ENCODE measurements at regions not wholly inside any gene's neighbourhood (a gene's known extent, or its start where the extent isn't known, plus 50 kb on each side); places are given as distances from the start of the nearest gene placed in this dataset.

GRCh38 chr2:147548451-147548850 is 296.4 kb upstream of the ACVR2A start:
- no peak for DNase-seq

- no peak for DNase-seq
Measured at GRCh38 chr2:147547440-147547839, 297.4 kb upstream of the ACVR2A start.

DNA sequence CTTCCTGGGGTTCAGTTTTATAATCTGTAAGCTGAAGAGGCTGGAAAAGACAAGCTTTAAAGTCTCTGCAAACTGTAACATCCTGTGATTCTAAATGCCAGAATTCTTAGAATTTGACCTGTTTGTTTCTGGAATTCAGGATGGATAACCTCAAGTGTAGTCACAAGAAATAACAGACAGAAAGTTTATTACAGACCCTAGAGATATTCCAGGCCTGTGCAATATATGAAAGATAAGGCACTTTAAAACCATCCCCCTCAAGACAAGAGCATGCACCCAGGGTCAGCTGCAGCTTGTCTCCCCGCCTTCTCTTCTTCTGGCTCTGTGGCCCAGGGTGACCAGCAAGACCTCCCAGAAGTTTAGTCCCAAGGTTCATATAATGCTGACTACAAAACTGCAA is 298.7 kb upstream of the ACVR2A start:
- DNase-seq: no peak

DNA sequence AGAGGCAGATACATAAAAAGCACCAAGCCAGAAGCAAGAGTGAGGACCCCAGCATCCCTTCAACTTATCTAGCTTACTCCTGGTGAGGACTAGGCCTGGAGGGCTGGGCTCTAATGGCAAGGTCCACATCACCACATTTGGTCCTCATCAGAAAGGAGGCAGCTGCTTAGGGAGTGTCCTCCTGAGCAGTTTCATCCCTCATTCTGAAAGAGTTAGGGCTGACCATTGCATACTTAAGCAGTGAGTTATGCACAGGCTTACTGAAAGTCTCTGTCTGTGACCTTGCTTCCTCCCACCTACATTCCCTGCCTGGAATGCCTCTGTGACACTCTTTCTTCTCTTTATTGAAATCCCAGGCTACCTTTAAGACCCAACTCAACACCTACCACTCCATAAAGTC is 301.8 kb upstream of the ACVR2A start:
- DNase-seq: no peak

DNA sequence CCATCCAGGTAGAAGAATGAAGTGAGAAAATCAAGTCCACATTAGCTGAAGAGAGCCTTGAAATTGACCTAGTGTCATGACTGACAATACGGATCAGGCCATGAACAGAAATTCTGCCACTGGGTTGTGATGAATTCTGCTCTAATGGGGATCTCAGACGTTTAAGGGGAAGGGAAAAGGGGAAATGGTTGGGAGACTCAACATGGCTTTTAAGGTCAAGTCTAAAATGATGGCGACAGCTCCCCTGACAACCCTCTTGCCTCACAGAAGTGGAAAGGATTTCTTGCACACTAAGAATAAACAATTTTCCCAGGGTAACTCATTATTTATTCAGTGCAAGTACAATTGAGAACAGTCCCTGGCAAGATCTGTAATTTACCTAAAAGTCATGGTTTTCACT is 302.5 kb upstream of the ACVR2A start:
- no peak for DNase-seq

DNA sequence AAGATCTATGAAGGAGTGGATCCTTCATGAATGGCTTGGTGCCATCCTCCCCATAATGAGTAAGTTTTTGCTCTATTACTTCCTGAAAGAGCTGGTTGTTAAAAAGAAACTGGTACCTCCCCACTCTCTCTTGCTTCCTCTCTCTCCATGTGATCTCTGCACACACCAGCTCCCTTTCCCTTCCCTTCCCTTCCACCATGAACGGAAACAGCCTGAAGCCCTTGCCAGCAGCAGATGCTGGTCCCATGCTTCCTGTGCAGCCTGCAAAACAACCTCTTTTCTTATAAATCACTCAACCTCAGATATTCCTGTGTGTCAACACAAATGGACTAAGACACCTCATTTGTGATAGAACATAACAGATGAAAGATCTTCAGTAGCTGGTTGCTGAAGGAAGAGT is 303.5 kb upstream of the ACVR2A start:
- no peak for DNase-seq

DNA sequence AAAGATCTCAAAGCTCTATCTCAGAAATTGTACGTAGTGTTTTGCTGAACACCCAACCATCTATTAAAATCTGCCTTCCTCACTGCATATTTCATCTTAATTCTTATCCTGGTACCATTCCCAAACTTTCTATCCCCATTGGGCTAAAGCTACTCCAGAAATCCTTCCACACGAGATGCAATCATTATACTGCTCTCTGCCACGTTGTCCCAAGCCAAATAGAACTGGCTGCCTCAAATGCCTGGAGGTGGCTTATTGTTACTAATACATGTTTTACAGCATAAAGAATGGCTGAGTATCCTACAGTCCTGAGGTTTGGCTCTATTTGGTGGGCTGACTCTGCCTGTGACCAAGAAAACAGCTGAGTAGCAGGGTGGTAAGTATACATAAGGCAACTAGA is 306.0 kb upstream of the ACVR2A start:
- no peak for DNase-seq

- DNase-seq: no peak
Measured at GRCh38 chr2:147538088-147538487, 306.7 kb upstream of the ACVR2A start.

- no peak for DNase-seq
Measured at GRCh38 chr2:147531269-147531668, 313.6 kb upstream of the ACVR2A start.

DNA sequence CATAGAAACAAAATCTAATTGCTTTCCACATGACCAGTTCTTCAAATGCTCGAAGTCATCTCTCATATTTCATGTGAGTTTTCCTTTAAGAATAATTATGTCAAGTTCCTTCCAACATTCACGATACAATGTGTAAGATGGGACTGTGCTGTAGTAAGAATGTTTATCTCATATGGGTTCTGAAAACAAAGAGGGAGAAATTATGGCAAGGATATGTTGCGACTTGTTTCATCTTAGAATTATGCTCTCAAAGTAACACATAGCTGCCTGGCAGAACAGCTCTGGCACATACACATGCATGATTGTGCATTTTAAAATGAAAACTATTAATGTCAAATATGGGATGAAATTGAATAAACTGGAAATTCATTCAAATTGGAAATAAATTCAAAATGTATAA is 314.8 kb upstream of the ACVR2A start:
- no peak for DNase-seq

DNA sequence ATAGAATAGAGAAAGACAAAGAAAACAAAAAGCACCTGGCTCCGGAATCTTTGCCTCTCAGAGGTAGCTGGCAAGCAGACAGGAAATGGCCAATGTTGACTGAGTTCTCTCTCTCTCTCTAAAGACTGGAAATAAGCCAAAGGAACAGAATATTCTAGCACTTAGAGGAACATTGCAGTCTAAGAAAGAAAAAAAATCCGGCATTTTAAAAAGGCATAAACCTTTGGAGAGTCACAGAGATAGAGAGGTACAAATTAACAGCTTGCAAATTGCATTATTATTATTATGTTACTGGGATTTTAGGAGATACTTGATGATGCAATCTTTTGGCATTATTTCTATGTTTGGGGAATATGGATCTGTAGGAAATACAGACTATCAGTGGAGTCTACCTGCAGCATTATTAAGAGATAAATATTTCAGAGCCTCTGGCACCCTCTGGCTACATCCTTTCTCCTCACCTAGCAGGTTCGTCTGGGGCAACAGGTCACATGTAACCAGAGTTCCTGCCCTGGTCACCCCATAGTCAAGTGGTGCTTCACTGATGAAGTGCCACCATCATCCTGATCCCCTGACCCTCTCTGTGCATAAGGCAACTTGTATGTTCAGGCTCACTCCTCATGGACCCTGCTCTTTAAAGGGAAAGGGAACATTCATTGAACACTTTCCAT is 318.9 kb upstream of the ACVR2A start:
- no peak for DNase-seq

- DNase-seq: no peak
Measured at GRCh38 chr2:147524912-147525311, 319.9 kb upstream of the ACVR2A start.

- no peak for DNase-seq
Measured at GRCh38 chr2:147523415-147523814, 321.4 kb upstream of the ACVR2A start.

DNA sequence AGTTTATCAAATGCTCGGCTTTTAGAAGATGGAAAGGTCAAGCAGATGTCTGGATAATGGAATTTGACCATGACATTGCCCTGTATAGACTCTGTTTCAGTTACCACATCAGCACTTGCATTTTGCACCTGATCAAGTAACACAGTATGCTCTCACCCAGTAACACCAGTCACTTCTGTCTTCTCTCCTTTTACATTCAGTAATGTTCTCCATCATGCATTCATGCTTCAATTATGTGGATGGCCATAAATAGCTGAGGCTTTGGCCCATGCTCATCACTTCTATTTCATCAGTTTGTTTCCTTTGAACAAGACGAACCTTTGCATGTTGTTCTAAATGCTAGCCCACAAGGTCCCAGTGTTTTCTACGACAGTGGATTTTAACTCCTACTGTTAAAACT is 322.9 kb upstream of the ACVR2A start:
- DNase-seq: no peak

- no peak for DNase-seq
Measured at GRCh38 chr2:147520817-147521216, 324.0 kb upstream of the ACVR2A start.

DNA sequence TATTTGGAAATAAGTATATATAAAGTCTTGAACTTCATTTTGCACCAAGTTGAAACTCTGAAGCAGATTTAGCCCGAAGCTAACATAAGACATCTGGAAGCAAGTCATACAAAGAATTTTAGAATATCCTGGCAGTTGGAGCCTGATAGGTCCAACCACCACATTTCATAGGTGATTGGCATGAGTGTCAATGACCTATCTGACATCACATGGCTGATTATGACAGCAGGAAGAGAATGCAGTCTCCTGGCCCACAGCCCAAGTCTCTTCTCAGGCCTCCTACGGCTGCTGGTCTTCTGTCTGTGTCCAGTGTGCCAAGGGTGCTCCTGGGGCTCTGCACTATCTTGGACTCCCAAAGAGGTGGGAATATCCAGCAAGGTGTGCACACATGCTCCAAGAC is 325.7 kb upstream of the ACVR2A start:
- no peak for DNase-seq

GRCh38 chr2:147515213-147515612 is 329.6 kb upstream of the ACVR2A start:
- DNase-seq: no peak

- DNase-seq: no peak
Measured at GRCh38 chr2:147512206-147512605, 332.6 kb upstream of the ACVR2A start.

DNA sequence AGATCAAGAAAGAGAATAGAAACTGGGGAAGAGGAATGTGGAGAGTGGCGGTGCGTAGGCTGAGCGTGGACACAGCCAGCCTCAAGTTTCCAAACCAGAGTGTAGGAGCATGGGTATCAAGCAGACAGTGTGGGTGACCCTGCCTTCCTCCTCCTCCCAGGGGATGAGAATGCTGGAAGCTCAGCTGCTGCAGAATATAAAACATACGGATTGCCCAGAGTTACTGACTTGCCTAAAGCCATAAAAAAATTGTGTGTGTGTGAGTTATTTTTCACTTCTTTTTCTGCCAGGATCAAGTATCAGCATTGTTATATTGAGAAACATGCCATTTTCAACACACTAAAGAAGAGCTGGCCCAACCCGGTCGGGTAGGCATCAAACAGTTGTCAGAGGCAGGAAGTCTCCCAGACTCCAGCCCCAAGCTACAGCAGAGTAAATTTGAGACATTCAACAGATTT is 333.3 kb upstream of the ACVR2A start:
- peak; percentile 56 for DNase-seq

DNA sequence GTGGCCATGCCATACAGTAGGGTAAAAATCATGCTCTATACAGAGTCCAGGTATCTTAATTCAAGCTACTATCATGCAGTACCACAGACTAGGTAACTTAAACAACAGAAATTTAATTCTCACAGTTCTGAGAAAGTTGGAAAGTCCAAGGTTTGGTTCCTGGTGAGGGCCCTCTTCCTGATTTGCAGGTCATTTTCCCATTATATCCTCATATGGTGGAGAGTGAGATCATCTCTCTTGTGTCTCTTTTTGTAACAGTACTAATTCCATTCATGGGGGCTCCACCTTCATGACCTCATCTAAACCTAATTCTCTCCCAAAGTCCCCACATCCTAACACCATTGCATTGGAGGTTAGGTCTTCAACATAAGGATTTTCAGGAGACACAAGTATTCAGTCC is 335.0 kb upstream of the ACVR2A start:
- DNase-seq: no peak

GRCh38 chr2:147506889-147507288 is 337.9 kb upstream of the ACVR2A start:
- no peak for DNase-seq

DNA sequence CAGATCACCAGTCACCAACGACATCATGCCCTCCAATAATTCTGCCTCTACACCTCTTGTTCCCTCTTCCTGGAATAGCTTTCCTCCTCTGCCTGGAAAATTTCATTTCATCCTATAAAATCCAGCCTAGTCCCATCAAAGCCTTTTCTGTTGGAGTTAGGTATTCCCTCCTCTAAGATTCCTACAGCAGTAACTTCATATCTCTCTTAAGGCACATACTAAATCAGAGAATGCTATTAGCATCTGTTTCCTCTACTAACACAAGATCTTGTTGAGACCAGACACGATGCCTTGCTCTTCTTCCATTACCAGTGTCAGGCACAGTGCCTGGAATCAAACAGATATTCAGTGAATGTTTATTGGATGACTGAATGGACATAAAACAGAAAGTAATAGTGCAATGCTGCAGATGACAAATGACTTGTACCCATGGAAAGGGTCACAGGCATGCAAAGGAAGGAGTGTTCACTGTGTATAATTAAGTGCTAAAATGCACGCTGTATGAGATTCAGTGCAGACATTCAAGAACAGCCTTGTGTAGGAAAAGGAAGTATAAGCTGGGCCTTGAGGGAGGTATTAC is 342.0 kb upstream of the ACVR2A start:
- DNase-seq: no peak

GRCh38 chr2:147501968-147502367 is 342.9 kb upstream of the ACVR2A start:
- no peak for DNase-seq

DNA sequence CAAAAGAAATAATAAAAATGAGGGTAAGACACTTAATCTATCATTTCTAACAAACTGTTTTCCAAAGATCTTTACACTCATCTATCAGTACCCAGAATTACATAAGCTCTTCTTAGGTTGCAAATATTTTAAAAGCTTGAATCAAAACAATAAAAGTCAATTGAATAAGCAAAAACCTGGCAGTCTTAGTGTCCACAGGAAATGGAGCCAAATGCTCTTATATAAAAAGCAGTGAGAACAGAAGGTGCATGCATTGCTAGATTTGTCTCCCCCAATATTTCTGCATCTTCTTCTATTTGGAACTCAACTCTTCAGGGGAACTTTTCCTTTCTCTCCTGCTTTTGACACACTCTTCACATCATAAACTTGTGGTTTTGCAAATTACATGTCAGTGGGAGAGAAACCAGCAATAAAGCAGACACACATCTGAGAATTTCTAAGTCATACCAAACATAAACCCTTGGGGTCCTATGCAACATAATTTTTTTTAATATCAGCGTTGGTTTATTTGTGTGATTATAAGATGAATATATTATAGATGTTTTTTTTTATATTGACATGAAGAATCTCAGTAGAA is 343.9 kb upstream of the ACVR2A start:
- no peak for DNase-seq

DNA sequence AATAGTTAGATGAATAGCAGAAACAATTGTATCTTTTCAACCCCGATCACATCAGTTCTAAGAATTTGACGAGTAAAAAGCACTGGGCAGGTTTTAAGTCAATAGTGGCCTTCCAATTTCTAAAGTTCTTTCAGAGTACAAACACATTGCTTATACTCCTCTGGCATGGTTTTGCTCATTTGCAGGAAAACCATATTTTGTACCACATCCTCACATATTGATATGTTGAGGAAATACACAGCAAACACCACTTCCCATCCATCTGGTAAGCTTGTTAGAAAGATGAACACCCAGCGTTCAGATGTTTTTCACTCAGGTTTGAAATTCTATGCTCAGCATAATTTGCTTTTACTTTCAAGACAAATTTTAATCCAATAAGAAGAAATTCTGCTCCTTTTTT is 344.6 kb upstream of the ACVR2A start:
- DNase-seq: no peak
